LNCaP clone FGC (cell line): ENCODE measurements at regions not wholly inside any gene's neighbourhood (a gene's known extent, or its start where the extent isn't known, plus 50 kb on each side); places are given as distances from the start of the nearest gene placed in this dataset.

Experiments
- DNase-seq: peaks from one replicate; pipeline ENCODE4 v3.0.0-alpha.2; 2011; ENCODE audit warnings: low read depth
- H3K4me3 ChIP-seq: 2 replicates; pipeline ENCODE4 v1.5.1; 2011; ENCODE audit warnings: mild to moderate bottlenecking, low read depth, low read length, control low read depth
- TF ChIP-seq, protein P1 (sequence below): IDR thresholded peaks from 2 replicates; pipeline ENCODE4 v1.5.1; 2012; ENCODE audit warnings: mild to moderate bottlenecking; ENCODE audit not compliant: control insufficient read depth, insufficient read depth; ENCODE audit errors: extremely low read depth

DNA sequence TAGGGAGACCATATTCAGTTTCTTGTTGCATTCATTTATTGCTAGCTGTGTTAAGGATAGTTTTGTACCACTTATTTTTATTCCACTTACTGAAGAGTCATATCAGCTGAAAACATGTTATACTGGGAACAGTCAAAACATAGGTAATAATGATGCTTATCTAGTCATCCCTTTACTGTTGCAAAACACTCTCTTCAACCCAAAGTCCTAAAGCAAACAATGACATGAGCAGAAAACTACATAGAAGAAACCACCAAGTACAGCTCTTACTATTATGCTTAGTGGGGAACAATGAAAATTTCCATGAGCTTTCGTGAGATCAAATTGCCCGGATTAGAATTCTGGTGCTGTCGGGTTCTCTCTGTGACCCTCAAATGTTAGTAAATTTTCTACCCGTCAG lies 681.4 kb downstream of the NR2F1-AS1 start:
- DNase-seq, result no peak
- no peak overlapping the region for H3K4me3 ChIP-seq
- TF ChIP-seq, protein P1, sequence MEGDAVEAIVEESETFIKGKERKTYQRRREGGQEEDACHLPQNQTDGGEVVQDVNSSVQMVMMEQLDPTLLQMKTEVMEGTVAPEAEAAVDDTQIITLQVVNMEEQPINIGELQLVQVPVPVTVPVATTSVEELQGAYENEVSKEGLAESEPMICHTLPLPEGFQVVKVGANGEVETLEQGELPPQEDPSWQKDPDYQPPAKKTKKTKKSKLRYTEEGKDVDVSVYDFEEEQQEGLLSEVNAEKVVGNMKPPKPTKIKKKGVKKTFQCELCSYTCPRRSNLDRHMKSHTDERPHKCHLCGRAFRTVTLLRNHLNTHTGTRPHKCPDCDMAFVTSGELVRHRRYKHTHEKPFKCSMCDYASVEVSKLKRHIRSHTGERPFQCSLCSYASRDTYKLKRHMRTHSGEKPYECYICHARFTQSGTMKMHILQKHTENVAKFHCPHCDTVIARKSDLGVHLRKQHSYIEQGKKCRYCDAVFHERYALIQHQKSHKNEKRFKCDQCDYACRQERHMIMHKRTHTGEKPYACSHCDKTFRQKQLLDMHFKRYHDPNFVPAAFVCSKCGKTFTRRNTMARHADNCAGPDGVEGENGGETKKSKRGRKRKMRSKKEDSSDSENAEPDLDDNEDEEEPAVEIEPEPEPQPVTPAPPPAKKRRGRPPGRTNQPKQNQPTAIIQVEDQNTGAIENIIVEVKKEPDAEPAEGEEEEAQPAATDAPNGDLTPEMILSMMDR, result no peak

DNA sequence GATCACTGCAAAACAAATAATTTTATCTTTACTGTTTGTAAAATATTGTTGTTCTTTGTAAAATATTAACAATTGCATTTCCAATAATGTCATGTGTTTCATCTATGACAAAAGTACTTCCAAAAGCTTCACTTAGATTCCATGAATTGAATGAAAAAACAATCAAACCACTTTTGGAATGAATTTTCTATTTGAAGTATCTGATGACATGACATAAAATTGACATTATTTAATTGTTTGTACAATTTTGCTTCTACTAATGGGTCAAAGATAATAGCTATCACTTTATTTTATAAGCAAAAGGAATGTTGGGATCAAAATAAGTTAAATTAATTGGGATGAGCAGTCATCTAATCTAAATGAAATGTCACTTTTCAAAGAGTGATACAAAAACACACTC lies 684.3 kb downstream of the NR2F1-AS1 start:
- no peak for DNase-seq
- no peak overlapping the region for H3K4me3 ChIP-seq
- TF ChIP-seq, protein P1, result no peak

DNA sequence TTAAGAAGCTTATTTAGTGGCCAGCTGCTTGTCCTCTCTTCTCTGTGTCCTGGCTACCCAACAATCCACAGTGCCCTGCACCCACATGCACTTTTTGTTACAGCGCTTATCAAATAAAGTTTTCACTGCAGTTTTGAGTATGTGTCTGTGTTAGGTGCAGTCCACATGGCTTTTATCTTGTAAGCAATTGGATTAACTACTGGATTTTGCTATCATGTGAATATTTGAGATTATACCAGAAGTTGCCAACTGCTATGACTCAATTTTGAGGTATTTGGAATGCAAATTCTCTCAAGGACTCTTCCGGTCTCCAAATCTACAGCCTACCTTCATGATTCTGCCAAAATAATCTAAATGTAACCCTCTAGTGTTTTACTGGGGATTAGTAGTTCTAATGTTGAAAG lies 690.2 kb downstream of the NR2F1-AS1 start:
- TF ChIP-seq, protein P1, result no peak
- H3K4me3 ChIP-seq, result no peak overlapping the region
- no peak for DNase-seq

DNA sequence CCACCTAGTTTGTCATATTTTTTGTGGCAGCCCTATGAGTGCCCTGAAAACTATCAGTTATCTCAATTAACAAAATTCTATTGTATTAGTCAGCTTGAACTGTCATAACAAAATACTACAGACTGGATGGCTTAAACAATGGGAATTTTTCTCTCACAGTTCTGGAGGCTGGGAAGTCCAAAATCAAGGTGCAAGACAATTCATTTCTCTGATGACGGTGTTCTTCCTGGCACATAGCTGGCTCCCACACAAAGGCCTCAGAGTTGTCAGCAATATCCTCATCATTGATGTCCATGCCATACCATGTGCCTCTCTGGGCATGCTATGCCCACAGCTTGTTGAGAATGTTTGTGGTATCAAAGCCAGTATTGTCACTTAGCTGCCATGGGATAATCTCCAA lies 691.9 kb downstream of the NR2F1-AS1 start:
- TF ChIP-seq, protein P1, result no peak
- DNase-seq, result no peak

DNA sequence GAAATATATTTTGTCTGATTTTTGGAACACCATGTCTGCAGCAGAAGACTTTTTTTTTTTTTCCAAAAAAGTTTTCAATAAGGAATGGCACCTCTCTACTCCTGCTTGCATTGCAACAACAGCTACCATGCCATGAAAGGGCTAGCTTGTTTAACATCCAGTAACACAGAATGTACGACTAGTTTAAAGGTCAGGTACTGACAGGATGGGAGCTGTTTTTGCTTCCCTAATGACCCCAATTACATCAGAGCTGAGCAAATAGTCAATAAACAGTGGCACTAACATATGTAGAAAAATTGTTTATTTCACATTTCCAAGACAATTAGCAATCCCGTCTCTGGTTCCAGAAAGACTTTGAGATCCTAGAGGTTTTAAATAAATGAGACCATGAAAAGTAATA lies 693.8 kb downstream of the NR2F1-AS1 start:
- H3K4me3 ChIP-seq, result no peak overlapping the region
- TF ChIP-seq, protein P1, result no peak
- DNase-seq, result no peak

More for the DNA sequence above, 691.9 kb downstream of the NR2F1-AS1 start:
- H3K4me3 ChIP-seq, result no peak overlapping the region

DNA sequence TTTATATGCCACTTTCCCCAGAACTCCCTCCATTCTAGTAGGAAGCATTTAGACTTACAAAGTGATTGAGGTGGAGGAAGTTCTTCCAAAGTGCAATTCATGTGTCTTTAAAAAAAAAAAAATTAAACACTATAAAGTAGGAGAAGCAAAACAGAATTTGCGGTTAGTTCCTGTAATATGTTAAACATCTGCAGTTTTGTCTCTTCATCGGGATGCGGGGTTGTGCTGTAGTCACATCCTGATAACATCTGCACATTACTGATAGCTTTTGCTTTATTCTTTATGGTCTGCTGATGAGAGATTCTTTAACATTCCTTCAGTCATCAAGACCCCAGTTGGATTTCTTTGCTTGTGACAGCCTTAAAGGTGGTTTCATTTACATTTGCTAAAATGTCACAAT lies 694.3 kb downstream of the NR2F1-AS1 start:
- DNase-seq, result no peak
- H3K4me3 ChIP-seq, result no peak overlapping the region
- TF ChIP-seq, protein P1, result no peak

DNA sequence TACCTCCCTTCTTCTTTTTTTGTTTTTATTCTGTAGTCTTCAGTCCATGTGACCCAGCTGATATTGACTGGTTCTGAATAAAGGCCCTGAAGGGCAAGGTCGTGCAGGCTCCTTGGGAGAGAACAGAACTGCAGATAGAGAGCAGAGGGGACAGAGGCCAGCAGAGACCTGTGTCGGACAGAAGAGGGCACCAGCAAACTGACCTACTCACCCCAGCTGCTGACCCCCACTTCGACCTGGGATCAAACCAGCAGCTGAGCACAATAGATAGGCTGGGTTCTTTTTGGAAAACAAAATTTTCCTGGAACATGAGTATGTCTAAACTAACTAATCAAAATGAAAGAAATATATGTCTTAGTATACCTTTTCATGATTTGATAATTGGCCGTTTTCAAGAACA lies 695.1 kb downstream of the NR2F1-AS1 start:
- DNase-seq, result no peak
- TF ChIP-seq, protein P1, result peak; percentile 66
- no peak overlapping the region for H3K4me3 ChIP-seq
